Stimulated activated CD4-positive, alpha-beta T cell treated with anti-CD3 and anti-CD28 coated beads, Interleukin-1b, Interleukin-23, amount 100 ng/mL, for 24 hours (primary cell): ENCODE measurements at regions not wholly inside any gene's neighbourhood (a gene's known extent, or its start where the extent isn't known, plus 50 kb on each side); places are given as distances from the start of the nearest gene placed in this dataset.

Experiments used
- DNase-seq, 4 experiments: peaks; one replicate each; pipeline ENCODE4 v3.0.0-alpha.2; 2020; ENCODE audit warnings: low read depth in 4 of 4, low spot score in 1 of 4

GRCh38 chr11:70569618-70569890, 171.2 kb downstream of the CTTN start:
- DNase-seq, result no peak

- DNase-seq, result no peak
Observed at GRCh38 chr11:70569996-70570692, 171.8 kb downstream of the CTTN start.

GRCh38 chr11:70570693-70571395, 172.5 kb downstream of the CTTN start:
- DNase-seq, result no peak

GRCh38 chr11:70572974-70573260, 174.6 kb downstream of the CTTN start:
- DNase-seq, result no peak

- no peak for DNase-seq
Observed at GRCh38 chr11:70573701-70574151, 175.4 kb downstream of the CTTN start.

GRCh38 chr11:70574725-70575347, 176.5 kb downstream of the CTTN start:
- DNase-seq, result no peak

- no peak for DNase-seq
Observed at GRCh38 chr11:70575396-70576060, 177.2 kb downstream of the CTTN start.

GRCh38 chr11:70577258-70577603, 178.9 kb downstream of the CTTN start:
- DNase-seq, result no peak

GRCh38 chr11:70577948-70578347, 179.6 kb downstream of the CTTN start:
- no peak for DNase-seq

- DNase-seq, result no peak
Observed at GRCh38 chr11:70578371-70578770, 180.0 kb downstream of the CTTN start.

- no peak for DNase-seq
Observed at GRCh38 chr11:70578831-70579230, 180.5 kb downstream of the CTTN start.

- DNase-seq, result no peak
Observed at GRCh38 chr11:70579316-70579955, 181.1 kb downstream of the CTTN start.

- DNase-seq, result no peak
Observed at GRCh38 chr11:70580036-70580805, 181.9 kb downstream of the CTTN start.

- no peak for DNase-seq
Observed at GRCh38 chr11:70581991-70582885, 183.9 kb downstream of the CTTN start.

GRCh38 chr11:70582886-70583641, 184.7 kb downstream of the CTTN start:
- no peak for DNase-seq

- DNase-seq, result no peak
Observed at GRCh38 chr11:70583781-70584218, 185.5 kb downstream of the CTTN start.

GRCh38 chr11:70584498-70585235, 186.3 kb downstream of the CTTN start:
- no peak for DNase-seq

GRCh38 chr11:70585236-70585545, 186.9 kb downstream of the CTTN start:
- DNase-seq, result no peak
